COLO668 (cell line): ENCODE measurements at regions not wholly inside any gene's neighbourhood (a gene's known extent, or its start where the extent isn't known, plus 50 kb on each side); places are given as distances from the start of the nearest gene placed in this dataset.

Source experiments
- DNase-seq: peaks from one replicate; lab custom pipeline; 2025; ENCODE audit not compliant: unreplicated experiment; lab: John Stamatoyannopoulos, UW

DNA sequence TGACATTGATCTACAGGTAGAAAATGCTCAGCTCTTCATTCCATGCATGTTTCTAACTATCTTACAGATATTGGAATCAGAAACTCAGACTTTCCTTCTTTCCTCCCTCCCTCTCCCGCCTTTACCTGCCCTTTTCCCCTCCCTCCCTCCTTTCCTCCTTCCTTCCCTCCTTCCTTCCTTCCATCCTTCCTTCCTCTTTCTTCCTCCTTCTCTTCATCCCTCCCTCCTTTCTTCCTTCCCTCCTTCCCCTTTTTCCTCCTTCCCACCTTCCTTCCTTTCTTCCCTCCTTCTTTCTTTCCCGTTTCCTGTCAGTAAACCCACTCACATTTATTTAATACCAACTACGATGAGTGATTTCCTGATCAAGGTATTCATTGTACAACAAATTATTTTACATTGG is 113.4 kb upstream of the IRS2 start:
- DNase-seq: no peak

- no peak for DNase-seq
These were observed 112.9 kb upstream of the IRS2 start for GRCh38 chr13:109899316-109899715.

- no peak for DNase-seq
These were observed 111.7 kb upstream of the IRS2 start for GRCh38 chr13:109897988-109898624.

- DNase-seq: no peak
These were observed 105.7 kb upstream of the IRS2 start for GRCh38 chr13:109892101-109892500.

DNA sequence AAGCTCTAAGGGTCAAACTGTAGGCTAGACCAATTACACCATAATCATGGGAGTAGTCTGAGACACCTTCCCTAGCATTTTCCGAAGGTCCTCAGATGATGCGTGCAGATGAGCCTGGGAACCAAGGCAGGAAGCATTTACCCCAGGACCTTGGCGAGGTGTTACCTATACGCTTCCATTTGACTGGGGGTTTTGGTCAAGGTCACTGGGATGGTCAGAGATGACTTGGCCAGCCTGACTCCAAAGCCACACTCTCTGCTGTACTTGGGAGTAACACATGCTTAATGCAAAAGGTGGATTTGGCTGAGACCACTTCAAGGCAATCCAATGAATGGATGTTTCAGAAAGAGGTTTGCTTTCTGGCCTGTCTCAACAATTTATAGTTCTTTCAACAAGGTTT is 98.9 kb upstream of the IRS2 start:
- DNase-seq: no peak

DNA sequence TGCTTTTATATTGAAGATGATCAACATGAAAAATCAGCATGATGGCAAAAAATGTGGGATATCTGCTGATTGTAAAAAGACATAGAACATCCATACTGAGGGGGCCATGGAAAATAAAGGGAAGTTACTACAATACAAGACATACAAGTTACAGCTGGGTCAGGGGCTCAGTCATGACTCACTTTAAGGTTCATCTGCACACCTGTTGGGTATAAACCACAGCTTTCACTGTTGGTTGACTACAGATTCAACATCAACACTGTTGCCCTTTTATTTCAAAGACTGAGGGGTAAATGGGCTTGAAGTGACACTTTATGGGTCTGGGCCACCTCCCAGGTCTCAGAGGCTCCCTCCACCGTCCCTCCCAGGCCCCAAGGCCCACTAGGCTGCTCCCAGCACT is 98.1 kb upstream of the IRS2 start:
- no peak for DNase-seq

GRCh38 chr13:109883181-109884180 is 97.1 kb upstream of the IRS2 start:
- no peak for DNase-seq

DNA sequence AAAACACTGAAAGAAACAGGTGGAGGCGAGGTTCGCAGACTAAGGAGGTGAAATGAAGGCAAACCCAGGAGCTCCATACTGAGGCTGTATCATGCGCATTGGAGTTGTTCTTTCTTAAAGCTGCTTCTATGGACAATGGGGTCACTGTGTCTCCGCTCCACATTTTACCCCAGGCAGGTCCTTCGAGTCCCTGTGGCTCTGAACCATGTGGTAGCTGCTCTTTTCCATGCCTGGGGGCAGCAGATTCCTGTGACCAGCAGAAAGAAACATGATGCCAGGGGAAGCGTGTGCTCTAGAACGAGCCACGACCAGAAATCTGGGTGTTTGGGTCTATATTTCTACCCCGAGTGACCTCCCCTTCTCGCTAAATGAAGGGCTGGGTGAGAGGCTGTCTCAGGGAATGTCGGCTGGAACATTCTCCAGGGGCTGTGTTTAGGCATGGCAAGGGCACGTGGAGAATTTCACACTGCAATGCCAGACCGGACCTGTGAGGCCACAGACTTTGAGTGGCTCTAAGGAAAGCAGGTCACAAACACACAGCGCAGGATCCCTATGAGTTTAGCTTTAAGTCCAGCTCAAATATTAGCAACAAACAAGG is 95.7 kb upstream of the IRS2 start:
- DNase-seq: no peak

DNA sequence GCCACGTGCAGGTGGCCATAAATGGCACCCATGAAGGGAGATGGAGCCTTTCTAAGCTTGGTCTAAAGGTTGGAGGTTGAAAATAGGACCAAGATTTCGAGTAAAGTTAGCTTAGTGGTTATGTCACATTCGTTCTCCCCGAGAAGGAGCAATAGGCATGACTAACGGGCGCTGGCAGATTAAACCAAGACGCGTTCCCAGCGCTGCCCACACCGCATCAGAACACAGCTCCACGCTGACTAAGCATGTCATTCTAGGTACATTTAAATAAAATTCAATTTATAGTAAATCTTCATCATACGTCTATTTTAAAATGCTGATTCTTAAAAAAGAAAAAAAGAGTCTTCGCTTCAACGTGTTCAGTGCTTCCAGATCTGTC is 95.0 kb upstream of the IRS2 start:
- DNase-seq: no peak

DNA sequence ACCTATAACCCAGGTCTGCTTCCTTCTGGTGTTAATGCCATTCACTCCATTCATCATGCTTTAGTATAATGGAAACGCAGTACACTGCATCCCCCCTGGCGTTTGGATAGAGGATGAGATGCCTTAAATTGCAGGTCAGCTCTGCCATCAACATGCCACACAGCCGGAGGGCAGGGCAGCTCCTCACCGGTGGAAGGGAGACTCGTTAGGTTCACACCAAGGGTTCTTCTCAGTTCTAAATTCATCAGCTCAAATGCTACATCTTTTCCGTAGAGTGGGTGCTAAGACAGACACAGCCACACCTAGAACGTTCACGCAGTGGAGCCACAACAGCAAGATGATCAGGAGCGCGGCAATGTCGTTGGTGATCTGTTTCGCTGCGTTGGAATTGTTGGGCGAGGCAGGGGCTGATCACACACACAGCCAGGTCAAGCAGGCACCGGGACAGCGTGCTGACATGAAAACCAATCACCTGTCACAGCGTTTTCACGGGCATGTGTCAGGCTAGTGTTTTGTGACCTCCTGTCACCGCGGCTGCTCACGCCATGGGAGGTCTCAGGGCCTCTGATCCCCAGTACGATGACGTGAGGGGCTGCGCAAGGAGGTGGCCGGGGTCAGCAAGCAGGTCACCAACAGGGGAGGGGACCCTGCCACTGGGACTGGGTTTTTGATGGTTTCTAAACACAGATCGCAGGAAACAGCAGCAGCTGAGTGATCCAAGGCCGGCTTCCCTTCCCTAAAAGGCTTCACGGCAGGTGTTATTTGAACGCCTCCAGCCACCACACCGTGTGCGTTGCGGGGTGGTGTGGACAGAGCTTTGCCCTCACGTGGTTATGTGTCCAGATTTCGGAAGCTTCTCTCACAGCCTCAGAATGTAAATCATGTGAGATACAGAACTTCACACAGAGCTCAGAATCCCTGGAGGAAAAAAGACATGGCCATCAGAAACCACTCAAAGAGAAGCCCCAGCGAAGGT is 94.3 kb upstream of the IRS2 start:
- DNase-seq: no peak

GRCh38 chr13:109879338-109879737 is 93.0 kb upstream of the IRS2 start:
- DNase-seq: no peak

GRCh38 chr13:109877809-109878208 is 91.4 kb upstream of the IRS2 start:
- no peak for DNase-seq

DNA sequence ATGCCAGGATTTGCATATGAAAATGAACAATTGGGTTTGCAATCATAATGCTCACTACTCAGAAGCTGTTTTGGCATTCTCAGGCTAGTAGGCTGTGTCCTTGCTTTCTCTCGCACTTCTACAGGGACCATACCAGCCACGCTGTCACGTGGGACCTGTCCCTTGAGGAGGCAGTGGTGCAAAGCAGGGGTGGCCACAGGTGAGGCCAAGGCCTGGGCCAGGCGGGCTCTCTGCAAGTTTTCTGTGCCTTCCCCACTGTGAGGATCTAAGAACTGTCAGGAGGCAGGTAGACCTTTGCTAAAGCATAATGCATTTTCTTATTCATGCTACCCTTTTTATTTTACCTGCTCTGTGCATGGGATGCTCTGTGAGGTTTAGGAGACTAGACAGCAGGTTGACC is 89.4 kb upstream of the IRS2 start:
- DNase-seq: no peak

DNA sequence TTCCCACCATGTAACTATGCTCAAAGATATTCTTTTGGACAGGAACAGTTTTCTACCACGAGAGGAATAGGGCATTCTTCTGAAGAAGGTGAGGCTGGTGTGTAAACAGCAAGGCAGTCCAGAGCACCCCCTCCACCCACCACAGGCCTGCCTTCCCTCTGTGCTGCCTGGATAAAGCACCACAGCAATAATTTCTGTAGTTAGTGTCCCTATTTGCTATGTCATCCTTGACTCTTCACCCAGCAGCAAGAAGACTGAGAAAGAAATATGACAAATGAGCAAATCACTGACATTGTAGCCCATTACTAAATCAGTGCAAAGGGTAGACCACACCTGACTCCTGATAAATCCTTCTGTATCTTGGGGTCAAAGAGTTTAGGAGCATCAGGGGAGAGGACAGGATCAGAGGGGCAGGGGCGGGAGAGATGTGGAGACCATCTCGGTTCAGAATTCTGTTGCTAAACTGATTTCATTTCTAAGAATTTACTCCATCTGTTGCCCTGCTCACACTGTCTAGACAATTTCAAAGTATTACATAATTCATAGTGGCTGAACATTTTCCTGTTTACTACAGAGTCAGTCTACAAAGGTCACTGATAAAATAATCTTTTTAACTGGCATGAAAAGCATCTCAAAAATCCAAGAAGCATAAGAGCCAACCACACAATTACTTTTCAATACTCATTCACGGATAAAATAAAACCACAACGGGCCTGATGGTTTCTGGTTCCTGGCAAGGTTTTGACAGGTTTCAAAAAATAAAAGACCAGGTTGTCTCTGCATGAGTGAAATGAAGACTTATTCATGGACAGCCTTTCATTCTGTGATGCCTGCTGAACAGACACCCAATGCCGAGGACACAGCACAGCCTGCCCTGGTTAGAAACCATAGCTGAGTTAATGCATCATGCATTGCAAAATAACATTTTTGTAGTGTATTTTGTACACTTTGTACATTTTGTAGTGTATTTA is 88.4 kb upstream of the IRS2 start:
- DNase-seq: no peak

GRCh38 chr13:109873351-109874123 is 87.2 kb upstream of the IRS2 start:
- DNase-seq: no peak

GRCh38 chr13:109872864-109873263 is 86.5 kb upstream of the IRS2 start:
- no peak for DNase-seq

GRCh38 chr13:109870696-109871370 is 84.5 kb upstream of the IRS2 start:
- no peak for DNase-seq

DNA sequence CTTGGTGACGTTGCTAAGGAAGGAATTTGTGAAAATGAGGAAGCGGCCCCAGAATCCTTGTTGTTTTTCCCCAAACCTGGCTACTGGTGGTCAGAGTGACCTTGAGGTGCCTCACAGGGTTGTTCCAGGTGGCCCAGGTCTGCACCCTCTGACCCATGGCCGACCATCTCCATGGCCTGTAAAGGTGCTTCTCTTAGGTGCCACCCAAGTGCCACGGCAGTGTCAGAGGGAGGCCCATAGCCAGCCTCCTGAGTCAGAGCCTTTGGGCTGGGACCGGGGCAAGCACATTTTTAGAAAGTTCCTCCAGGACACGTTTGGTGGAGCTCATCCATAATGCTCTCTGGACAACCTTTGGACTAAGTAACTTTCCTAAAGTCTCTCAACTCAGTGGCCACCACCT is 83.9 kb upstream of the IRS2 start:
- DNase-seq: no peak
